OCI-LY3 (cell line): ENCODE measurements at regions not wholly inside any gene's neighbourhood (a gene's known extent, or its start where the extent isn't known, plus 50 kb on each side); places are given as distances from the start of the nearest gene placed in this dataset.

Experiments used
- H2AFZ ChIP-seq: fragments of 200-600, 300-600 bp; shearing (Covaris generic); 2 replicates; pipeline ENCODE4 v1.6.0; 2014; ENCODE audit warnings: antibody characterized with exemption, low read depth, low read length
- H3K27ac ChIP-seq: fragments of 200-600, 300-600 bp; sonication (generic); 2 replicates; pipeline ENCODE4 v1.5.1; 2014; ENCODE audit warnings: mild to moderate bottlenecking, low read length, moderate library complexity, mixed read lengths
- H3K27me3 ChIP-seq: fragments of 200-600, 300-600 bp; sonication (generic); 2 replicates; pipeline ENCODE4 v1.6.1; 2014; ENCODE audit warnings: low read depth, low read length, mixed read lengths
- H3K36me3 ChIP-seq: fragments of 200-600, 300-600 bp; sonication (generic); replicated peaks from 2 replicates; pipeline ENCODE3; 2014; ENCODE audit warnings: low read depth, low read length, mixed read lengths
- H3K4me1 ChIP-seq: fragments of 300-600, 200-600 bp; sonication (generic); 2 replicates; pipeline ENCODE4 v1.6.1; 2014; ENCODE audit warnings: low read length, mixed read lengths
- H3K4me2 ChIP-seq: fragments of 200-600, 300-600 bp; sonication (generic); 2 replicates; pipeline ENCODE4 v1.6.1; 2014; ENCODE audit warnings: low read length, mixed read lengths
- H3K4me3 ChIP-seq: fragments of 300-600, 200-600 bp; sonication (generic); 2 replicates; pipeline ENCODE4 v1.5.1; 2014; ENCODE audit warnings: antibody characterized with exemption, mild to moderate bottlenecking, low read length, moderate library complexity
- H3K79me2 ChIP-seq: fragments of 300-600, 200-600 bp; shearing (Covaris generic); 2 replicates; pipeline ENCODE4 v1.6.1; 2014; ENCODE audit warnings: mild to moderate bottlenecking, low read length, mixed read lengths
- H3K9ac ChIP-seq: fragments of 300-600, 200-600 bp; shearing (Covaris generic); 2 replicates; pipeline ENCODE4 v1.6.0; 2014; ENCODE audit warnings: mild to moderate bottlenecking, low read length, moderate library complexity
- H3K9me3 ChIP-seq: fragments of 200-600, 300-600 bp; shearing (Covaris generic); 2 replicates; pipeline ENCODE4 v1.6.1; 2014; ENCODE audit warnings: low read length, mixed read lengths; ENCODE audit not compliant: insufficient read depth
- H4K20me1 ChIP-seq: fragments of 200-600, 300-600 bp; sonication (generic); 2 replicates; pipeline ENCODE4 v1.6.1; 2016; ENCODE audit warnings: low read length, mixed read lengths; ENCODE audit not compliant: insufficient read depth
- CTCF ChIP-seq: fragments of 200-600, 300-600 bp; sonication (generic); IDR thresholded peaks from 2 replicates; pipeline ENCODE4 v1.5.1; 2014; ENCODE audit warnings: antibody characterized with exemption, low read length, low read depth
- EZH2phosphoT487 ChIP-seq: fragments of 200-600 bp; shearing (Covaris generic); IDR thresholded peaks from 2 replicates; pipeline ENCODE4 v1.6.1; 2018; ENCODE audit warnings: antibody characterized with exemption, mixed run types, low read depth

GRCh38 chr5:5055712-5056111 is 84.4 kb upstream of the ADAMTS16 start:
- H3K4me1 ChIP-seq: 0 out of 2 replicates have a peak, but pooled peaks cover 3% of the 10 kb centered on the region
- H3K27me3 ChIP-seq: no peaks in the 10 kb centered on the region
- H3K4me2 ChIP-seq: no peak overlapping the region
- no peaks in the 10 kb centered on the region for H3K36me3 ChIP-seq
- no peaks in the 10 kb centered on the region for H3K79me2 ChIP-seq
- no peaks in the 10 kb centered on the region for H4K20me1 ChIP-seq
- no peak overlapping the region for H3K9ac ChIP-seq
- H3K9me3 ChIP-seq: no peaks in the 10 kb centered on the region
- no peak for TF ChIP-seq CTCF
- no peak for TF ChIP-seq EZH2phosphoT487
- H2AFZ ChIP-seq: no peak overlapping the region
- H3K27ac ChIP-seq: no peak overlapping the region
- no peak overlapping the region for H3K4me3 ChIP-seq

GRCh38 chr5:5061836-5062235 is 78.3 kb upstream of the ADAMTS16 start:
- no peak for TF ChIP-seq CTCF
- TF ChIP-seq EZH2phosphoT487: no peak
- Histone ChIP-seq H4K20me1 (no peaks in the 10 kb centered on the region), H3K36me3 (no peaks in the 10 kb centered on the region), H3K9ac (no peak overlapping the region), H3K4me2 (no peak overlapping the region), H3K27me3 (no peaks in the 10 kb centered on the region), H3K4me1 (peaks cover 42% of the 10 kb centered on the region), H2AFZ (no peak overlapping the region), H3K79me2 (no peaks in the 10 kb centered on the region), H3K4me3 (no peak overlapping the region), H3K27ac (no peak overlapping the region), H3K9me3 (no peaks in the 10 kb centered on the region)

- no peaks in the 10 kb centered on the region for H3K9me3 ChIP-seq
- peak overlapping the region; percentile 1; the same call in 1 of the 2 replicates for H2AFZ ChIP-seq
- H3K4me3 ChIP-seq: no peak overlapping the region
- no peaks in the 10 kb centered on the region for H3K79me2 ChIP-seq
- no peak for TF ChIP-seq CTCF
- no peak for TF ChIP-seq EZH2phosphoT487
- peaks cover 51% of the 10 kb centered on the region for H3K4me1 ChIP-seq
- no peak overlapping the region for H3K9ac ChIP-seq
- H3K27ac ChIP-seq: no peak overlapping the region
- H3K36me3 ChIP-seq: no peaks in the 10 kb centered on the region
- H4K20me1 ChIP-seq: no peaks in the 10 kb centered on the region
- no peak overlapping the region for H3K4me2 ChIP-seq
- H3K27me3 ChIP-seq: no peaks in the 10 kb centered on the region
These were observed 77.4 kb upstream of the ADAMTS16 start for GRCh38 chr5:5062525-5063302.

- Histone ChIP-seq H3K4me2 (no peak overlapping the region), H3K79me2 (no peaks in the 10 kb centered on the region), H3K9ac (no peak overlapping the region), H3K9me3 (no peaks in the 10 kb centered on the region), H3K27ac (no peak overlapping the region), H3K36me3 (no peaks in the 10 kb centered on the region), H2AFZ (no peak overlapping the region), H3K4me3 (no peak overlapping the region), H4K20me1 (no peaks in the 10 kb centered on the region), H3K4me1 (peaks cover 59% of the 10 kb centered on the region), H3K27me3 (no peaks in the 10 kb centered on the region)
- peak; percentile 47 for TF ChIP-seq CTCF
- TF ChIP-seq EZH2phosphoT487: no peak
These were observed 76.6 kb upstream of the ADAMTS16 start for GRCh38 chr5:5063533-5063953.
